GM21576 (cell line): ENCODE measurements at regions not wholly inside any gene's neighbourhood (a gene's known extent, or its start where the extent isn't known, plus 50 kb on each side); places are given as distances from the start of the nearest gene placed in this dataset.
A peak's percentile ranks its signal among the peaks of the same experiment; 100 is the strongest.

ENCODE experiments used
- ATAC-seq: cut with Tn5 transposase; IDR thresholded peaks from one replicate; pipeline ENCODE4 v1.9.1; 2021; ENCODE audit warnings: mild to moderate bottlenecking, moderate library complexity; ENCODE audit not compliant: unreplicated experiment

- ATAC-seq = no peak
These were observed 97.5 kb downstream of the ZNF608 start for GRCh38 chr5:124648902-124649467.

- no peak for ATAC-seq
These were observed 99.1 kb downstream of the ZNF608 start for GRCh38 chr5:124647352-124647751.

GRCh38 chr5:124645396-124645795 is 101.0 kb downstream of the ZNF608 start:
- no peak for ATAC-seq

GRCh38 chr5:124644582-124644981 is 101.9 kb downstream of the ZNF608 start:
- ATAC-seq = no peak

GRCh38 chr5:124644138-124644537 is 102.3 kb downstream of the ZNF608 start:
- ATAC-seq = no peak

GRCh38 chr5:124643336-124643735 is 103.1 kb downstream of the ZNF608 start:
- ATAC-seq = no peak

- no peak for ATAC-seq
These were observed 104.3 kb downstream of the ZNF608 start for GRCh38 chr5:124642151-124642550.

- no peak for ATAC-seq
These were observed 105.2 kb downstream of the ZNF608 start for GRCh38 chr5:124641154-124641792.

- ATAC-seq = no peak
These were observed 107.3 kb downstream of the ZNF608 start for GRCh38 chr5:124639095-124639665.

GRCh38 chr5:124637011-124637410 is 109.4 kb downstream of the ZNF608 start:
- no peak for ATAC-seq

- ATAC-seq = no peak
These were observed 111.6 kb downstream of the ZNF608 start for GRCh38 chr5:124634741-124635323.

GRCh38 chr5:124634228-124634739 is 112.2 kb downstream of the ZNF608 start:
- ATAC-seq = no peak

GRCh38 chr5:124633209-124633608 is 113.2 kb downstream of the ZNF608 start:
- ATAC-seq = no peak

- no peak for ATAC-seq
These were observed 114.4 kb downstream of the ZNF608 start for GRCh38 chr5:124631874-124632550.

- peak; percentile 65 for ATAC-seq
These were observed 115.4 kb downstream of the ZNF608 start for GRCh38 chr5:124630767-124631704.

- no peak for ATAC-seq
These were observed 117.5 kb downstream of the ZNF608 start for GRCh38 chr5:124628721-124629596.

- ATAC-seq = no peak
These were observed 118.4 kb downstream of the ZNF608 start for GRCh38 chr5:124627815-124628595.

GRCh38 chr5:124626053-124626452 is 120.4 kb downstream of the ZNF608 start:
- no peak for ATAC-seq

GRCh38 chr5:124623265-124623664 is 123.2 kb downstream of the ZNF608 start:
- ATAC-seq = no peak
